Transverse colon (tissue), 4 donors: ENCODE measurements at regions not wholly inside any gene's neighbourhood (a gene's known extent, or its start where the extent isn't known, plus 50 kb on each side); places are given as distances from the start of the nearest gene placed in this dataset.

Source experiments
- EP300 ChIP-seq: sonication (generic); formaldehyde crosslinking; IDR thresholded peaks from one replicate; pipeline ENCODE4 v1.6.1; 2017; ENCODE audit warnings: antibody characterized with exemption, low read depth
- POLR2A ChIP-seq: fragments of 450-650 bp; IDR thresholded peaks from one replicate; pipeline ENCODE4 v1.6.1; 2016; ENCODE audit warnings: antibody characterized with exemption, mild to moderate bottlenecking, moderate library complexity
- POLR2AphosphoS5 ChIP-seq, 3 donors: sonication (generic); formaldehyde crosslinking; IDR thresholded peaks; one replicate each; pipeline ENCODE4 v1.6.1; 2016; ENCODE audit warnings: antibody characterized with exemption in 3 of 3
- TF ChIP-seq, protein P1 (sequence below), 5 experiments: fragments of 200-600 bp in 3 of 5; fragments of 450-650 bp in 2 of 5; sonication (generic) in 3 of 5; IDR thresholded peaks; 1 replicate in 2 of 5; 2 replicates in 3 of 5; pipeline ENCODE4 v1.5.1; 2016 to 2017; ENCODE audit warnings: antibody characterized with exemption in 5 of 5, inconsistent platforms in 3 of 5, mild to moderate bottlenecking in 2 of 5, moderate library complexity in 1 of 5

DNA sequence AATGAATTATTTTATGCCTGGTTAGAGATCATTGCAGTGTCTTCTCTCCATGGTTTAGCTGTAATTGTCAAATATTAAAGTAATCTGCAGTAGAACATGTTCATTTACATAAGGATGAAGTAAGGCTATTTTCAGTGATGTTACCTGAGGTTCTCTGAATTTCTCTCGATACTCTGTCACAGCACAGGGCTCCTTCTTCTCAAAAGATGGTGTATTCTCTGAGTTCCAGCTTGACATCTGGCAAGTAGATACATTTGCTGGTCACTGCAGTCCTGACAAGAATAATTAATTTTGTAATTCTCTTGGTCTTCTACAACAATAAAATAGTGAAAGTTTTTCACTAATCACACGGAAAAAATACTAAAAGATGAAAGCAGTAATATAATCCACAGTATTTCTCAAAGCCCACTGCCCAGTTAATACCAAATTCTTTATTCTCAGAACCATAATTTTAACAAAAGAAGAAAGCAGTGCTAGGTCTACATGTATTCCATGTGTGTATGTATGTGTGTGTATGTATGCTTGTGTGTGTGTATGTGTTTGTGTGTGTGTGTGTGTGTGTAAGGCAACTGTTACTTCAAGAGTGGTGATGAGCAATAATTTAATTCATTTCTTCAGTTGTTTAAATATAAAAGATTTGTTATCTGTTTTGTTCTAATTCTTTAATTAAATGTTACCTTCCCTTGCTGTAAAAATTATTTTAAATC, 1165.5 kb upstream of the SLC39A10 start:
- TF ChIP-seq POLR2A: no peak
- TF ChIP-seq, protein P1, sequence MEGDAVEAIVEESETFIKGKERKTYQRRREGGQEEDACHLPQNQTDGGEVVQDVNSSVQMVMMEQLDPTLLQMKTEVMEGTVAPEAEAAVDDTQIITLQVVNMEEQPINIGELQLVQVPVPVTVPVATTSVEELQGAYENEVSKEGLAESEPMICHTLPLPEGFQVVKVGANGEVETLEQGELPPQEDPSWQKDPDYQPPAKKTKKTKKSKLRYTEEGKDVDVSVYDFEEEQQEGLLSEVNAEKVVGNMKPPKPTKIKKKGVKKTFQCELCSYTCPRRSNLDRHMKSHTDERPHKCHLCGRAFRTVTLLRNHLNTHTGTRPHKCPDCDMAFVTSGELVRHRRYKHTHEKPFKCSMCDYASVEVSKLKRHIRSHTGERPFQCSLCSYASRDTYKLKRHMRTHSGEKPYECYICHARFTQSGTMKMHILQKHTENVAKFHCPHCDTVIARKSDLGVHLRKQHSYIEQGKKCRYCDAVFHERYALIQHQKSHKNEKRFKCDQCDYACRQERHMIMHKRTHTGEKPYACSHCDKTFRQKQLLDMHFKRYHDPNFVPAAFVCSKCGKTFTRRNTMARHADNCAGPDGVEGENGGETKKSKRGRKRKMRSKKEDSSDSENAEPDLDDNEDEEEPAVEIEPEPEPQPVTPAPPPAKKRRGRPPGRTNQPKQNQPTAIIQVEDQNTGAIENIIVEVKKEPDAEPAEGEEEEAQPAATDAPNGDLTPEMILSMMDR (IDR thresholded peaks at IDR 0.05): no peak
- TF ChIP-seq POLR2AphosphoS5 (IDR thresholded peaks at IDR 0.05): no peak
- no peak for TF ChIP-seq EP300
